ENCODE measurements at regions not wholly inside any gene's neighbourhood (a gene's known extent, or its start where the extent isn't known, plus 50 kb on each side); places are given as distances from the start of the nearest gene placed in this dataset.

DNA sequence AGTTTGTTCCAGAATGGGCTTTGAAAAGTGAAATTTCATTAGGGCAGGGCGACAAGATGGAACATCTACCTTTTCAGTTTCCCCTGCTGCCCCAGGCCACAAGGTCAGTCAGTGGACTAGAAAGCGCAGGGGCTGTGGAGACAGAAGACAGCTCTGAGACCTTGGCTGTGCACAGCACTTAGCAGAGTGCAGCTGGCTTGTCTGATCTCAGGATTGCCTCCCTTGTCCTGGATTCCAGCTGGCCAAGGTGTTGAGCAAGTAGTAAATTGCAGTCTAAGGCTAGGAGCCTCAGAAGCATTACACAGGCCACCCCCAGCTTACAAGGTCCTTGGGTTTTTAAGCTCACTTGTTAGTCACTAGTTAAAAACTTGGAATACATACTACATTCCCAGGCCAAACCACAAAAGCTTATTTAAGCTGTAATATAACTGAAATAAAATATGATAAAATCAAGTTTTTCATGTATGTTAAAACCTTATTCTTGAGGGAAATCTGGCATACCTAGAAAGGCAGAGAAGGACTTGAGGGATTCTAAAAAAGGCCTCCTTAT is 67.3 kb upstream of the NPY start:
- TF ChIP-seq, protein P1, sequence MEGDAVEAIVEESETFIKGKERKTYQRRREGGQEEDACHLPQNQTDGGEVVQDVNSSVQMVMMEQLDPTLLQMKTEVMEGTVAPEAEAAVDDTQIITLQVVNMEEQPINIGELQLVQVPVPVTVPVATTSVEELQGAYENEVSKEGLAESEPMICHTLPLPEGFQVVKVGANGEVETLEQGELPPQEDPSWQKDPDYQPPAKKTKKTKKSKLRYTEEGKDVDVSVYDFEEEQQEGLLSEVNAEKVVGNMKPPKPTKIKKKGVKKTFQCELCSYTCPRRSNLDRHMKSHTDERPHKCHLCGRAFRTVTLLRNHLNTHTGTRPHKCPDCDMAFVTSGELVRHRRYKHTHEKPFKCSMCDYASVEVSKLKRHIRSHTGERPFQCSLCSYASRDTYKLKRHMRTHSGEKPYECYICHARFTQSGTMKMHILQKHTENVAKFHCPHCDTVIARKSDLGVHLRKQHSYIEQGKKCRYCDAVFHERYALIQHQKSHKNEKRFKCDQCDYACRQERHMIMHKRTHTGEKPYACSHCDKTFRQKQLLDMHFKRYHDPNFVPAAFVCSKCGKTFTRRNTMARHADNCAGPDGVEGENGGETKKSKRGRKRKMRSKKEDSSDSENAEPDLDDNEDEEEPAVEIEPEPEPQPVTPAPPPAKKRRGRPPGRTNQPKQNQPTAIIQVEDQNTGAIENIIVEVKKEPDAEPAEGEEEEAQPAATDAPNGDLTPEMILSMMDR (IDR thresholded peaks at IDR 0.05; ENCODE audit: unreplicated experiment), result no peak
- no peak overlapping the region for H3K27ac Mint-ChIP-seq (ENCODE audit: low read depth, unreplicated experiment)
- intact Hi-C loops (cut with micrococcal nuclease), result no loop called here
- ChIA-PET POLR2A (interaction anchor here (0.6 to 1.1 kb wide), 3 partner anchors 10 to 98 kb away, joined by 3 read pairs; no protein-coding TSS in a partner anchor), CTCF (interaction anchor here (0.6 to 1.0 kb wide), 2 partner anchors 165 to 703 kb away, joined by 3 to 4 read pairs; no protein-coding TSS in a partner anchor)
- BruUV-seq (replicated peaks), result no TSS peak
- no peak overlapping the region for H3K4me3 Mint-ChIP-seq (ENCODE audit: unreplicated experiment)
- H3K27me3 Mint-ChIP-seq (ENCODE audit: insufficient read depth, unreplicated experiment), result no peaks in the 10 kb centered on the region
- peaks cover 7% of the 10 kb centered on the region for H3K4me1 Mint-ChIP-seq (ENCODE audit: insufficient read depth, unreplicated experiment)
- peaks cover 6% of the 10 kb centered on the region for H3K36me3 Mint-ChIP-seq (ENCODE audit: insufficient read depth, unreplicated experiment)
- DNase-seq (ENCODE audit: unreplicated experiment), result peak; percentile 34
- H3K9me3 Mint-ChIP-seq (ENCODE audit: unreplicated experiment), result no peaks in the 10 kb centered on the region

DNA sequence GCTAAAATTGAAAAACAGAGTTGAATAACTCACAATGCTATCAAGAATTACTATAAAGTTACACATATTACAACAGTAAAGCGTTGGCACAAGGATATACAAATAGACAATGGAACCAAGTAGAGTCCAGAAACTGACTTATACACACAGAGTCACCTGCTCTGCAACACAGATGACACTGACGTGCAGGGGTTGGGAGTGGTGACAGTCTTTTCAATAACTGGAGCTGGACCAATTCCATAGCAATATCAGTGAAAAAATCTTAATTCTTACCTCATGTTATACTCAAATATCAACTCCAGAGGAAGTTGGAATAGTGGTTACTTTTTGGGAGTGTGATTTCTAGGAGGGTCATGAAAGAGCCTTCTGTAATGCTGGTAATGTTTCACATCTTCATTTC is 62.5 kb upstream of the NPY start:
- Mint-ChIP-seq H3K36me3 (ENCODE audit: insufficient read depth, unreplicated experiment) (peaks cover 6% of the 10 kb centered on the region), H3K9me3 (ENCODE audit: unreplicated experiment) (peaks cover 5% of the 10 kb centered on the region), H3K27me3 (ENCODE audit: insufficient read depth, unreplicated experiment) (no peaks in the 10 kb centered on the region), H3K4me1 (ENCODE audit: insufficient read depth, unreplicated experiment) (peaks cover 7% of the 10 kb centered on the region), H3K27ac (ENCODE audit: low read depth, unreplicated experiment) (no peak overlapping the region), H3K4me3 (ENCODE audit: unreplicated experiment) (no peak overlapping the region)
- intact Hi-C loops (cut with micrococcal nuclease), result no loop called here
- BruUV-seq (replicated peaks), result no TSS peak
- POLR2A ChIA-PET, result no interaction called here
- CTCF ChIA-PET, result no interaction called here
- TF ChIP-seq, protein P1 (IDR thresholded peaks at IDR 0.05; ENCODE audit: unreplicated experiment), result no peak
- DNase-seq (ENCODE audit: unreplicated experiment), result no peak

DNA sequence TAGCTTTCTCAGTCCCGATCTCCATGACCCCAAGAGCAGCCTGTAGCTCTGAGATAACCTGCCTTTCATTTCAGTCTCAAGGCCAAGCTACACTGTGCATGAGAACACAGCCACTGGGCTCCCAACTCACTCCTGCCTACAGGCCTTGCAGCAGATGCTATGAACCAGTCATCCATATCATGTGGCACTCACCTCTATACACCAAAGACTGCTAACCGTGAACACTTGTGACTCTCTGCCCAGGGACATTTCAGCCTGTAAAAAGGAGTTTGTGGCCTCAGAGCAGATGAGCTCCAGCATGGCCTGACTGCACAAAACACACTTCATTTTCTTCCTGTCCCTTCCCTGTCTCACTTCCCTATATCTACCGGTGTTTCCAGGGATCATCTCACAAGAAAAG is 56.9 kb upstream of the NPY start:
- intact Hi-C loops (cut with micrococcal nuclease), result no loop called here
- Mint-ChIP-seq H3K27ac (ENCODE audit: low read depth, unreplicated experiment) (no peak overlapping the region), H3K4me1 (ENCODE audit: insufficient read depth, unreplicated experiment) (no peaks in the 10 kb centered on the region), H3K4me3 (ENCODE audit: unreplicated experiment) (no peak overlapping the region), H3K27me3 (ENCODE audit: insufficient read depth, unreplicated experiment) (no peaks in the 10 kb centered on the region), H3K9me3 (ENCODE audit: unreplicated experiment) (peaks cover 5% of the 10 kb centered on the region), H3K36me3 (ENCODE audit: insufficient read depth, unreplicated experiment) (no peaks in the 10 kb centered on the region)
- DNase-seq (ENCODE audit: unreplicated experiment), result no peak
- POLR2A ChIA-PET, result no interaction called here
- CTCF ChIA-PET, result interaction anchor here (0.5 kb wide), 1 partner anchor 420 kb away, joined by 4 read pairs; no protein-coding TSS in a partner anchor
- no TSS peak for BruUV-seq (replicated peaks)
- TF ChIP-seq, protein P1 (IDR thresholded peaks at IDR 0.05; ENCODE audit: unreplicated experiment), result no peak

DNA sequence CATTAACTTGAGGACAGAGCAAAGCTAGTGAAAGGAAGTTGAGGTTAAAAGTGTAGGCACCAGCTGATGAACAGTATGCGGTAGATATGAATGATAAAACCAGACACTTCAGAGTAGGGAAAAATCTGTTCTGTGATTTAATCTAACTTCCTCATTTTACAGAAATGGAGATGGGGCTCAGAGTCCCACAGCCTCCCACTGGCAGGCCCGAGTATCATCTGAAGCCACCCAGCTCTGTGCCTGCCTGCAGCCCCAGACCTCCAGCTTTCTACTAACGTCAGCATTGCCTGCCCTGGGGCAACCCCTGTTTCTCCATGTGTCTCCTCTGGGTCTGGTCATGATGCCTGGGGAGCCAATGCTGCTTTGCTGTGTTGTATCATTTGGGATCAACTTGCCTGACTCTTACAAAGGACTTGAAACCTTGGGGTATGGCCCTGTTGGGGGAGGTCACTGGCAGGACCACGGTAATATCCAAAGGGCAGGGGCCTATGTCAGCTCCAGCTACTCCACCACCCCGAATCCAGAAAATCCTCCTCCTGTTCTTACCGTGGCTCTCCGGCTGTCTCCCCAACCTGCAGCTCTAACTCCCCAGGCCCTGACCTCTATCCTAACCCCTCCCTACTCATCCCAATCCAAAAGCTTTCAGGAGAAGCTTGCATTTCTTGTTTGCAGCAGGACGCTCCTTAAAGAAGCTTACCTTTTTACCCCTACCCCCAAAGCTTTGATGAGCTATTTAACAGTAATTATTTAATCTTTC is 56.2 kb upstream of the NPY start:
- no peak overlapping the region for H3K4me3 Mint-ChIP-seq (ENCODE audit: unreplicated experiment)

More for the DNA sequence above, 56.2 kb upstream of the NPY start:
- ChIA-PET POLR2A (no interaction called here), CTCF (no interaction called here)
- intact Hi-C loops (cut with micrococcal nuclease), result no loop called here
- TF ChIP-seq, protein P1 (IDR thresholded peaks at IDR 0.05; ENCODE audit: unreplicated experiment), result no peak
- Mint-ChIP-seq H3K27ac (ENCODE audit: low read depth, unreplicated experiment) (no peak overlapping the region), H3K9me3 (ENCODE audit: unreplicated experiment) (peaks cover 3% of the 10 kb centered on the region), H3K27me3 (ENCODE audit: insufficient read depth, unreplicated experiment) (no peaks in the 10 kb centered on the region), H3K4me1 (ENCODE audit: insufficient read depth, unreplicated experiment) (no peaks in the 10 kb centered on the region), H3K36me3 (ENCODE audit: insufficient read depth, unreplicated experiment) (no peaks in the 10 kb centered on the region)
- no TSS peak for BruUV-seq (replicated peaks)
- no peak for DNase-seq (ENCODE audit: unreplicated experiment)
